Ecto neural progenitor cell (in vitro differentiated cells): ENCODE measurements at regions not wholly inside any gene's neighbourhood (a gene's known extent, or its start where the extent isn't known, plus 50 kb on each side); places are given as distances from the start of the nearest gene placed in this dataset.
"Not testable (repeated sequence)": the region's sequence is repeated elsewhere in the genome, so short reads cannot be mapped to it uniquely, and the experiment has no call there.

ENCODE experiments used
- DNase-seq: peaks from one replicate; pipeline ENCODE4 v3.0.0-alpha.2; 2018; ENCODE audit warnings: low spot score

- DNase-seq, result no peak
Observed at GRCh38 chr1:70554341-70554740, 143.3 kb downstream of the CTH start.

GRCh38 chr1:70556541-70556940 is 145.5 kb downstream of the CTH start:
- no peak for DNase-seq

- DNase-seq, result no peak
Observed at GRCh38 chr1:70567167-70567566, 156.1 kb downstream of the CTH start.

GRCh38 chr1:70571191-70571590 is 160.1 kb downstream of the CTH start:
- DNase-seq, result no peak

GRCh38 chr1:70573317-70573843 is 162.3 kb downstream of the CTH start:
- no peak for DNase-seq

GRCh38 chr1:70581661-70582060 is 170.6 kb downstream of the CTH start:
- DNase-seq, result no peak

GRCh38 chr1:70583522-70583921 is 172.5 kb downstream of the CTH start:
- no peak for DNase-seq

- no peak for DNase-seq
Observed at GRCh38 chr1:70586046-70586445, 175.0 kb downstream of the CTH start.

- no peak for DNase-seq
Observed at GRCh38 chr1:70587872-70588366, 176.9 kb downstream of the CTH start.

GRCh38 chr1:70593551-70593950 is 182.5 kb downstream of the CTH start:
- DNase-seq, result not testable (repeated sequence)

GRCh38 chr1:70608815-70609214 is 197.7 kb downstream of the CTH start:
- no peak for DNase-seq

GRCh38 chr1:70610164-70610563 is 199.1 kb downstream of the CTH start:
- DNase-seq, result not testable (repeated sequence)

- DNase-seq, result no peak
Observed at GRCh38 chr1:70616946-70617345, 205.9 kb downstream of the CTH start.

- DNase-seq, result no peak
Observed at GRCh38 chr1:70617728-70618127, 206.7 kb downstream of the CTH start.

- no peak for DNase-seq
Observed at GRCh38 chr1:70627910-70628309, 216.8 kb downstream of the CTH start.

GRCh38 chr1:70628973-70629372 is 217.9 kb downstream of the CTH start:
- no peak for DNase-seq

- no peak for DNase-seq
Observed at GRCh38 chr1:70633004-70633403, 221.9 kb downstream of the CTH start.

- DNase-seq, result no peak
Observed at GRCh38 chr1:70635868-70636267, 224.8 kb downstream of the CTH start.

- DNase-seq, result no peak
Observed at GRCh38 chr1:70641868-70642267, 230.8 kb downstream of the CTH start.

GRCh38 chr1:70656361-70656760 is 245.3 kb downstream of the CTH start:
- no peak for DNase-seq

- no peak for DNase-seq
Observed at GRCh38 chr1:70659891-70660290, 248.8 kb downstream of the CTH start.

- no peak for DNase-seq
Observed at GRCh38 chr1:70666381-70667140, 255.5 kb downstream of the CTH start.

- DNase-seq, result no peak
Observed at GRCh38 chr1:70667494-70668170, 256.6 kb downstream of the CTH start.
